Gastrocnemius medialis (tissue), 4 donors: ENCODE measurements at regions not wholly inside any gene's neighbourhood (a gene's known extent, or its start where the extent isn't known, plus 50 kb on each side); places are given as distances from the start of the nearest gene placed in this dataset.
"Not testable (repeated sequence)": the region's sequence is repeated elsewhere in the genome, so short reads cannot be mapped to it uniquely, and the experiment has no call there.

Experiments used
- POLR2A ChIP-seq, 2 donors: fragments of 450-650 bp; IDR thresholded peaks; one replicate each; pipeline ENCODE4 v1.6.1; 2017; ENCODE audit warnings: antibody characterized with exemption in 2 of 2, mild to moderate bottlenecking in 2 of 2, moderate library complexity in 2 of 2
- TF ChIP-seq, protein P1 (sequence below), 5 experiments: fragments of 450-650 bp in 3 of 5; fragments of 200-600 bp in 2 of 5; sonication (generic) in 2 of 5; IDR thresholded peaks in 4 of 5; conservative IDR thresholded peaks in 1 of 5; 1 replicate in 4 of 5; 2 replicates in 1 of 5; pipeline ENCODE4 v1.5.1; 2016 to 2019; ENCODE audit warnings: antibody characterized with exemption in 5 of 5, mild to moderate bottlenecking in 3 of 5, moderate library complexity in 3 of 5

GRCh38 chr17:15856191-15856590 is 88.7 kb upstream of the ADORA2B start:
- TF ChIP-seq, protein P1, sequence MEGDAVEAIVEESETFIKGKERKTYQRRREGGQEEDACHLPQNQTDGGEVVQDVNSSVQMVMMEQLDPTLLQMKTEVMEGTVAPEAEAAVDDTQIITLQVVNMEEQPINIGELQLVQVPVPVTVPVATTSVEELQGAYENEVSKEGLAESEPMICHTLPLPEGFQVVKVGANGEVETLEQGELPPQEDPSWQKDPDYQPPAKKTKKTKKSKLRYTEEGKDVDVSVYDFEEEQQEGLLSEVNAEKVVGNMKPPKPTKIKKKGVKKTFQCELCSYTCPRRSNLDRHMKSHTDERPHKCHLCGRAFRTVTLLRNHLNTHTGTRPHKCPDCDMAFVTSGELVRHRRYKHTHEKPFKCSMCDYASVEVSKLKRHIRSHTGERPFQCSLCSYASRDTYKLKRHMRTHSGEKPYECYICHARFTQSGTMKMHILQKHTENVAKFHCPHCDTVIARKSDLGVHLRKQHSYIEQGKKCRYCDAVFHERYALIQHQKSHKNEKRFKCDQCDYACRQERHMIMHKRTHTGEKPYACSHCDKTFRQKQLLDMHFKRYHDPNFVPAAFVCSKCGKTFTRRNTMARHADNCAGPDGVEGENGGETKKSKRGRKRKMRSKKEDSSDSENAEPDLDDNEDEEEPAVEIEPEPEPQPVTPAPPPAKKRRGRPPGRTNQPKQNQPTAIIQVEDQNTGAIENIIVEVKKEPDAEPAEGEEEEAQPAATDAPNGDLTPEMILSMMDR (IDR thresholded peaks at IDR 0.05 in 4 of 5, conservative IDR thresholded peaks at IDR 0.05 in 1 of 5) = not testable (repeated sequence)
- TF ChIP-seq POLR2A (IDR thresholded peaks at IDR 0.05) = not testable (repeated sequence)
